C1 segment of cervical spinal cord (tissue), 14 donors: ENCODE measurements at regions not wholly inside any gene's neighbourhood (a gene's known extent, or its start where the extent isn't known, plus 50 kb on each side); places are given as distances from the start of the nearest gene placed in this dataset.
A peak's percentile ranks its signal among the peaks of the same experiment; 100 is the strongest.

Source experiments
- DNase-seq, 14 donors: peaks; one replicate each; lab custom pipeline; 2025; lab: John Stamatoyannopoulos, UW

GRCh38 chr2:240280621-240281020, 140.2 kb upstream of the OTOS start:
- DNase-seq: no peak

DNA sequence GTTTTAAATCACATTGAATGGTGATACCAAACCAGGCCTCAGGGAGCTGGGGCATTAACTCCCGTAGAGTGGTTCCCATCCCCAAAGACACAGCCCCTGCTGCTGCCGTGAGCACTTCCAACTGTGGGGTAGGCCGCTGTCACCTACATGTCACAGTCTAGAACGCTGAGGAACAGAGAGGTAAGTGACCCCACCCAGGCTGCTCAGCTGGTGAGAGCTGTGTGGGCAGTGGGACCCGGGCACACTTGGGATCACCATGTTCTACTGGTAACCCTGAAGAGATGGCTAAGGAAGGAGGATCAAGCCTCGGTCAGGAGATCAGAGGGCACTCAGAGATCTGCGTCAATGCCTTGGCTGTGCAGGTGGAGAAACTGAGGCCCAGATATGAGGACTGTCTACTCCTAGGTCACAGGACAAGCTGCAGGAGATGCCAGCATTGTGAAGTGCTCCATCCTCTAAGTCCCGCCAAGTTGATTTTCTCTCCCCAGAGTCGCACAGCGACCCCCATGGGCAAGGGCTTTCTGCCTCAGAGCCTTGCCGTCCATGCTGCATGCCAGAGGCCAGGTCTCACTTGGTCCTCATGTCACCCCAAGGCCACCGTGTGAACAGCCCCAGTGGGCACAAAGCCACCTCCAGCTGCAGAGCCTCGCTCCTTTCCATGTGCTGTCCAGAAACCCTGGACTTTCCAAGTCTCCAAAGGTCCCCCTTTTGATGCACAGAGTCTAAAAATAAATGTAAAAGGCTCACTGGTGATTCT, 144.2 kb upstream of the OTOS start:
- no peak for DNase-seq

GRCh38 chr2:240285725-240286124, 145.3 kb upstream of the OTOS start:
- no peak for DNase-seq

DNA sequence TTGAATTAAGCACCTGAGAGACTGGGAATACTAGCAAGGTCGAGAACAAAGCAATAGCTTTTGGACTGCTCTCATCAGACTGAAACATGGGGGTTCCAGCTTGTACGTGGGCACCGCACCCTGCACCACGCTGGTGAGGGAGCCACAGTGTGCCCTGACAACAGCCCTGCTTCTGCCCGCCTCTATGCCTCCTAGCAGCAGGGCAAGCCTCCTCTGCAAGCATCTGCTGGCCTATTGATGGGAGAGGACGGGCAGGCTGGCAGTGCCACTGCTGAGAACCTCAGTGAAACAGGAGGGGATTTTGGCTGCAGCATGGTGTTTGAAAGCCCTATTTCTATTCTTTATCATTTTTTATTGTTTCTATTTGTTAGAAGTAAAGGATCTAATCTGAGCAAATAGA, 146.1 kb upstream of the OTOS start:
- peak in 3 of 14 donors; percentile 21 to 41 (median 37) for DNase-seq

- DNase-seq: peak in 5 of 14 donors; percentile 9 to 41 (median 37)
Observed at GRCh38 chr2:240287011-240287410, 146.6 kb upstream of the OTOS start.

GRCh38 chr2:240287496-240288086, 147.1 kb upstream of the OTOS start:
- peak in 2 of 14 donors; percentile 35 to 41 for DNase-seq

- no peak for DNase-seq
Observed at GRCh38 chr2:240288087-240288521, 147.4 kb upstream of the GPC1 start.

GRCh38 chr2:240289701-240290431, 145.6 kb upstream of the GPC1 start:
- no peak for DNase-seq

DNA sequence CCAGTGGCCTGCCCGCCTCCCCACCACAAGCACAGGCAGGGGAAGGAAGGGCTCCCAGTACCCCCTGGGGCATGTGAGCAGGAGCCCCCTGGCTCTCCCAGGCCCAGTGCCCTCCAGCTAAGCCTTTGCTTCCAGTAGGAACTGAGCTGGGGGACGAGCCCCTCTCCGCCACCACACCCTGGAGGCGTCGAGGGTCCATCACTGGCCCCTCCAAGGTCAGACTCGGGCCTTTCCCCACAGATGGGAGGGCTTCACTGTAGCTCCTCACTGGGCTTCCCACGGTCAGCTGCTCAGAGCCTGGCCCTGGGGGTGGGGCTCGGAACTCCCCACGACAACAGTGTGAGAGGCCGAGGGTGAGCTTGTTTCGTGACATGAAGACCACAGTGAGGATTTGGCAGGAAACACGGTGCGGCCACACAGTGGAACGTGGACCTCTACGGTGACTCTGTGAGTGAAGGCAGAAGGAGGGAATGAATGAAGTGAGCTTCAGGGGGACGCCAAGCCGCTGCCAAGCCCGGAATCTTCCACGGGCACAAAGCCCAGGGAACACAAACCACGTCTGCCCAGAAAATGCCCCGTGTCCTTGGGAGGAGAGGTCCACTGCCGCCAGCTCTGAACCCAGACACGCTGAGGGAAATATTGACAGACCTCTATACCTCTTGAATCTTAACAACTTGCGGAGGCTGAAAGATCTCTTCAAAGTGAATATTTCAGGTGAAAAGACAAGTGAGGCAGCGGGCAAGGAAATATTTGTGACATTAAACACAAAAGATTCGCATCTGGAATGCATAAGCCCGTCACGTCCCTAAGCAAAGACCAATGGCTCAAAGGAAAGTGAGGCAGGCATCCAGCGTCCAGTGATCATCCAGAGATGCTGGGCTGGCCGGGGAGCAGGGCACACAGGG, 144.8 kb upstream of the GPC1 start:
- DNase-seq: no peak

DNA sequence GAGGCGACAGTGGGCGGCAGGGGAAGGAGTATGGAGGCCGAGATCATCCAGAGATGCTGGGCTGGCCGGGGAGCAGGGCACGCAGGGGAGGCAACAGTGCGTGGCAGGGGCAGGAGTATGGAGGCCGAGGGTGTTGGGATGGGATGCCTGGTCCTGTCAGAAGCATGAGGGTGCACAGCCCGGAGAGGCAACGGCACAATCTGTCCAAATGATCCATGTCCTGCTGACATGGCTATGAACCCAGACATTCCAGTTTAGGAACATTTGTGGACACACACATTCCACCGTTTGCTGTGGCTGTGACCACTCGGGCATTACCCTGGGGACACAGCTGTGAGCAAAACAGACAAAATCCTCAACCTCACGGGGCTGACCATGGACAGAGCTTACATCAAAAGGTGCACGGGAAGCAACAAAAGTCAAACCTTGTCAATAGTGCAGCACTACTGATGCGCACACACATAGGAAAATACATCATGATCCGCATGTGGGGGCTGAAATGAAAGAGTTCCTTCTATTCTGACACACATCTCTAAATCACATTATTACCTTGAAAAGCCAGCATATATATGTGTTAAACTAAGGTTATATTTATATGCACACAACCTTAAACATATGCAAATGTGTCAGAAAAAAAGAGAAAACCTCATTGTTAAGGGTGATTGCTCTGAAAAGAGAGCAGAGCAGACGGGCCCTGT, 144.0 kb upstream of the GPC1 start:
- no peak for DNase-seq

GRCh38 chr2:240292035-240292574, 143.4 kb upstream of the GPC1 start:
- no peak for DNase-seq

DNA sequence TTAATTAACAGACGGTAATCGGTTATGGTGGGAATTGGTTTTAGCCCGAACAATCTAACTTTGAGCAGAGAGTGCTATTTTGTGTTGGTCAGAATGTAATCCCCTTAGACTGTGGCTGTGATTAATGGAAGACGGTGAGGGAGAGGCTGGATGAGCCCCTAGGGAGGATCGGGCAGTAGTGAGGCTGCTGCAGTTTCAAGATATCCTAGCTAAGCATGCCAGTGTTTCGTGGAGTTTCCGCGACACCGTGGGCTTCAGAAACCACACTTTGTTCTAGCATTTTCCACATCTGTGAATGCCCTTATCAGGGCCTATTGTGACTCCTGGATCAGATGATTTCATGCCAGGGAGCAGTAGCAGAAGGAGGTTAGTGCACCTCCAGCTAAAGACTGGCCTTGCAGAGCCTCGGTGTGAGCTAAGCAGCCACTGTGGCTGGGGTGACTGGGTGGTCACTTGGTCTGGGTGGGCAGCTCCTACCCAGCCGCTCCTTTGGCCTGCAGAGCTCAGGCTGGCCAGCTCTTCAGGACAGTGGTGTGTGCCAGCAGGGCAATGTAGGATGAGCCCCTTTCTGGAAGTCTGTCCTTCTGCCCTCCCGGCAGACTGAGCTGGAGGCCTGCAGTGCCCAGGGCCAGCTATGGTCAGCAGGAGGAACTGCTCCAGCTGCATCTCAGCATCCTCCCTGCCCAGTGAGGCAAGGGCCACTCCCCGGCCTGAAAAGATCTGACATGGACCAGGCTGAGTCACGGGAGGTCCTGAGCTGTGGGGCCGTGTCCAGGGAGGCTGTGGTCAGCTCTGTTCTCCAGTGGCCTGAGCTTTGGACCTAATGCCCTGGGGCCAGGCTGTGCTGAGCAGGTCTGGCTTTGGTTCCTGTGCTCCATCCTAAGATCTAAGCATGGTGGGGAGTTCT, 142.6 kb upstream of the GPC1 start:
- no peak for DNase-seq

DNA sequence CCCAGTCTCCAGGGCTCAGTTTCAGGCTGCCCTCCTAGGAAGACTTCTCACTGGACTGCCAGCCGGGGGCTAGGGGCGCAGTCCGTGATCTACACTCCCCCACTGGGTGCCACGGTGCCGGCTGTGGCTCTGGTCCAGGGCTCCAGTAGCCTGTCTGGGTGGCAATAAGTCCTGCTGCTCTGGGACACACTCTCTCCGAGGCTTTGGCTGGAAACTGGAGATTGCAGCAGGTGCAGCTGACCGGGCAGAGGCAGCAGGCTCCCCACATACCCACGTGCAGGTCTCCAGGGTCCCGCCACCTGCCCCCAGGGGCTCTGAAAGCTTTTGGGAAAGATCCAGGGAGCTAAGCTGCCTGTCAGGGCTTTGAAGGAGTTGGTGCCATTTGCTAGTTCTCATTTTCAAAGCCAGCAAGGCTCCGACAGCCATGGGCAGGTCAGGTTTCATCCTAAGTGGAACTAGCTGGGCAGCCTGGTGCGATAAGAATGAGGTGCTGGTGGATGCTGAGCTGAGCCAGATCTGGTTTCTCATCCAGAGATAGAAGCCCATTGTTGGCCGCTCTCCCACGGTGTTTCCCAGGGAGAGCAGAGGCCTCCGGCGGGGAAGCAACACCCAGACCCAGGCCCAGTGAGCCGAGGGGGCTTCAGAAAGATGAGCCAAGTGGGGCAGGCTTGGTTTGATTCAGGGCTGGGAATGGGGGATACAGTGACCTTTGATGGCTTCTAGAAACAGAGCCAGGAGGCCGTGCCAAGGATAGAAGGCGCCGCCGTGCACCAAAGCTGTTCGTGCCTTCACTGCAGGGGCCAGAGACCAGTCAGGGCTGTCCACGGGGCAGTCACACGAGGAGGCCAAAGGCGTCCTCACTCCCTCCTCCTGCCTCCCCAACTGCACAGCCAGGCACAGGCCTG, 141.7 kb upstream of the GPC1 start:
- DNase-seq: no peak

- no peak for DNase-seq
Observed at GRCh38 chr2:240294514-240294913, 140.9 kb upstream of the GPC1 start.

GRCh38 chr2:240295256-240296103, 140.0 kb upstream of the GPC1 start:
- DNase-seq: no peak

DNA sequence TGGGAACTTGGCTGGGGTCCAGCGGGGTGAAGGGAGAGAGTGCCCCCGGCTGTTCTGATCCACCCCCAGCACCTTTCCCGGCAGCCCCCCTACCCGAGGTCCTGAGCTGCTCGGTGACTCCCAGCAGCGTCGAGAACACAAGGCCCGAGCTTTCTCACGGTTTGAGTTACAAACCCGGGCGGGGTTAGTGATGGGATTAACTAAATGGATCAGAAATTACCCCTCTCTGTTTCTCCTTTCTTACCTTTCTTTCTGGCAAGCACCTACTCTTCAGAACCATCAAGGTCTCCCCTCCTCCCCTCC, 139.4 kb upstream of the GPC1 start:
- DNase-seq: no peak

DNA sequence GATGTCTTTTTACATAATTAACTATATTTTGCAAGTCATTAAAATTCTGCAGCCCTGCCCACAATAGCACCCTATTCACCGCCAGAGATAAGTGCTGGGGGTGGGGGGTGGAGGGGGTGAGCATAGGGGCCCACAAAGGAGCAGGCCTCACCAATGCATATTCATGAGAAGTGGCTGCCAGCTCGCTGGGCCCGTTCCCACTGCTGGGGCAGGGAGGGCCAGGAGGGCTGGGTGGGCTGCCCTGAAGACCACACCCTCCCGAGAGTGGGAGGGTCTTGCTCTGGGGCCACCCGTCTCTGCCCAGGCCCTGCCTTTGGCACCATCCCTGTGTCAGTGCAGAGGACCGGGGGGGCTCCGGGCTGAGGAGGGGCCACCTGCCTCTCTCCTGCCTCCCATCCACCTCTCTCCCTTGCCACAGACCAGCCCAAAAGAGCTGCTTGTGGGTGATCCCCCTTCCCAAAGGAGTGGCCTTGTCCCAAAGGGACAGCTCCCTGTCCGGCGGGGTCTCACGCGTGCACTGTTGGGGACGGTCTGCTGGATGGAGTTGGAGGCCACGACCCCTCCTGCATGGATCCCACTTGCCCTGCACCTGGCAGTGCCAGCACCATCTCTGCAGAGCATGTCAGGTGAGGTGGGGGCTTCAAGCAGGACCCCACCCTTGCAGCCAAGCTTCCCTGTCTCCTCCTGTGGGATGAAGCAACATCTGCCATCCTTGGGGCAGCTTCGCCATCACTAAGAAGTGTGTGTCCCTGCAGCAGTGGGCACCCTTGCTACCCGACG, 138.8 kb upstream of the GPC1 start:
- no peak for DNase-seq
